ENCODE measurements at regions not wholly inside any gene's neighbourhood (a gene's known extent, or its start where the extent isn't known, plus 50 kb on each side); places are given as distances from the start of the nearest gene placed in this dataset.

- no peak for TF ChIP-seq CTCF (conservative IDR thresholded peaks at IDR 0.05; ENCODE audit: low read length)
- no peak for TF ChIP-seq EZH2phosphoT487 (IDR thresholded peaks at IDR 0.05; ENCODE audit: borderline replicate concordance, low read depth, low read length)
Observed at GRCh38 chr1:103239034-103239433, 130.7 kb upstream of the COL11A1 start.

Data from OCI-LY7 (cell line).